GM10248 (cell line): ENCODE measurements at regions not wholly inside any gene's neighbourhood (a gene's known extent, or its start where the extent isn't known, plus 50 kb on each side); places are given as distances from the start of the nearest gene placed in this dataset.
A peak's percentile ranks its signal among the peaks of the same experiment; 100 is the strongest.

ENCODE experiments used
- CTCF ChIA-PET: fragments of 300-600 bp; sonication (Branson Sonifier 250); formaldehyde crosslinking; extraction: SDS; loops from one replicate; lab custom pipeline; 2021; ENCODE audit warnings: antibody characterized with exemption; lab: Yijun Ruan, JAX
- POLR2A ChIA-PET: fragments of 350-650 bp; sonication (Branson Sonifier 250); formaldehyde crosslinking; extraction: SDS; loops from one replicate; lab custom pipeline; 2020; ENCODE audit warnings: antibody characterized with exemption; lab: Yijun Ruan, JAX
- DNase-seq: peaks from one replicate; pipeline ENCODE4 v3.0.0; 2012; ENCODE audit errors: extremely low spot score
- CTCF ChIP-seq: IDR thresholded peaks from 2 replicates; pipeline ENCODE4 v1.5.1; 2012; ENCODE audit warnings: mild to moderate bottlenecking, low read depth; ENCODE audit errors: extremely low read depth, missing control alignments, control extremely low read depth

- TF ChIP-seq CTCF = no peak
- ChIA-PET CTCF (interaction anchor here (1.1 to 1.6 kb wide), 2 partner anchors 14 to 23 kb away, joined by 4 read pairs; no protein-coding TSS in a partner anchor), POLR2A (interaction anchor here (1.0 kb wide), 1 partner anchor 19 kb away, joined by 12 read pairs; no protein-coding TSS in a partner anchor)
- no peak for DNase-seq
Measured at GRCh38 chr6:144340541-144341371, 55.6 kb downstream of the UTRN start.

GRCh38 chr6:144341831-144342527, 56.8 kb downstream of the UTRN start:
- TF ChIP-seq CTCF = no peak
- ChIA-PET POLR2A (no interaction called here), CTCF (interaction anchor here (0.7 to 1.2 kb wide), 4 partner anchors 23 to 267 kb away, joined by 3 read pairs; no protein-coding TSS in a partner anchor)
- DNase-seq = no peak

- DNase-seq = peak; percentile 45
- ChIA-PET CTCF (interaction anchor here (0.8 to 1.1 kb wide), 2 partner anchors 9 to 34 kb away, joined by 3 read pairs; no protein-coding TSS in a partner anchor), POLR2A (no interaction called here)
Measured at GRCh38 chr6:144343701-144344428, 58.7 kb downstream of the UTRN start.

GRCh38 chr6:144344646-144345045, 59.5 kb downstream of the UTRN start:
- POLR2A ChIA-PET = no interaction called here

More at GRCh38 chr6:144343701-144344428, 58.7 kb downstream of the UTRN start:
- TF ChIP-seq CTCF = no peak

GRCh38 chr6:144345451-144345850, 60.3 kb downstream of the UTRN start:
- DNase-seq = no peak
- no peak for TF ChIP-seq CTCF
- CTCF ChIA-PET = interaction anchor here (1.5 kb wide), 1 partner anchor 9 kb away, joined by 4 read pairs; no protein-coding TSS in a partner anchor
- POLR2A ChIA-PET = no interaction called here

More at GRCh38 chr6:144344646-144345045, 59.5 kb downstream of the UTRN start:
- no peak for TF ChIP-seq CTCF
- DNase-seq = peak; percentile 45
- CTCF ChIA-PET = interaction anchor here (0.8 to 1.5 kb wide), 3 partner anchors 8 to 33 kb away, joined by 3 to 4 read pairs (median 3); no protein-coding TSS in a partner anchor
